GM18858 (cell line): ENCODE measurements at regions not wholly inside any gene's neighbourhood (a gene's known extent, or its start where the extent isn't known, plus 50 kb on each side); places are given as distances from the start of the nearest gene placed in this dataset.

Experiments used
- ATAC-seq: cut with Tn5 transposase; IDR thresholded peaks from one replicate; pipeline ENCODE4 v1.9.1; 2021; ENCODE audit not compliant: unreplicated experiment

DNA sequence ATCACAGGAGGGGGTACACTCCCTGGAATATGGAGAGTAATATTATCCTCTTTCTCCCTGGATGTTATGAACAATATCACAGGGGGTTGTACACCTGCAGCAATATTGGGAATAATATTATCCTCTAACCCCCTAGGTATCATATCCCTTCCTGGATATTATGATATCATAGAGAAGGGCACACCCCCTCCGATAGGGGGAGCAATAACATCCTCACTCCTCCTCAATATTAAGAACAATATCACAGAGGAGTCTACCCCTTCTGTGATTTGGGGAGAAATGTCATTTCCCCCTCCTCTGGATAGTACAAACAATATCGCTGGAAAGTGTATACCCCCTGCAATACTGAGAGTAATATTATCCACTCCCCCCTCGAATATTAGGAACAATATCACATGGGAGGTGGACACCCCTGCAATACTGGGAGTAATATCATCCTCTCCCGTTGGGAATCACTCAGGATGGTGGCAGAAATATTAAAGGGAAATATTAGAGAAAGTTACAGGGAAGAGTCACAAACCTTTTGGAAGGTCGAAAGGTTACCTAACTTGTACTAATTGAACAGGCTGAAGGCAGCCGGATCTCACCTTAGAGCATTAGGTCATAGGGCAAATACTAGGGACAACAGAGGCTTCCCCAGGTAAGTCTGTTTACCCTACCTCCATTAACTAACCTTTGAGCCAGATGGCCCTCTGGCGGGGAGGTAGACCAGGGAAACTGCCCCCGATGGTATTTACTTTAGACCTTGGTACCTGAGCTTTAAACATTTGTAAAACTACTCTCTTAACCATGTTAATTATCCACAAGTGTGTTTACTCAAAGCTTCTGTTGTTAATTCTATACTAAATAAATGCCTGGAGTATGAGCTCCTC lies 57.5 kb upstream of the FREM1 start:
- no peak for ATAC-seq

DNA sequence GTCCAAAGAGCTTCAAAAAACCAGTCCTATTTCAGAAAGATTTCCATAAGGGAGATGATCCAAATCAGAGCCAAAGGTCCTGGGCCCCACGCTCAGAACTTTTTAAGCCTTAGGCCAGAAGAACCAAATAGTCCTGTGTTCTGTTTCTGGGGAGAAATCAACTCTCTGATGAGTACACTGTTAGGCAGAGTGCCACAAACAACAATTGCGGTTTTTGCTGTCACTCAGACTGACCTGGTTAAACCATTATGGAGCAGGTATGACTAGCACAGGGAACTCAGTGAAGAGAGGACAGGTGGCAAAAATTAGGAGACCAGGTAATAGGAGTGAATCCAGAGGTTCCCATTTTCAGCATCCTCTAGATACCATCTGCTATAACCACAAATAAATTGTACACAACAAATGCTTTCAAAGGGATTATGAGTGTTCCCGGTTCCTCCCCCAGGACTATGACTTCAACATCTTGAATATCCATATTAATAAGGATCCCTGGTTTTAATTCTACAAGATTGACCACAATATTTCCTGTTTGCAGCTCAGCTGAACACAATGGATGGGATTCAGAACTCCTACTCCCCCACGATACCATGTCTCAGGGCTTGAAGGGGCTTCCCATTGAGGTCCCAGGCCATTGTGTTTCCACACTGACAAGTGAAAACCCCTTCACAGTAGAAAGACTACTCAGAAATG lies 52.1 kb upstream of the FREM1 start:
- ATAC-seq: no peak

DNA sequence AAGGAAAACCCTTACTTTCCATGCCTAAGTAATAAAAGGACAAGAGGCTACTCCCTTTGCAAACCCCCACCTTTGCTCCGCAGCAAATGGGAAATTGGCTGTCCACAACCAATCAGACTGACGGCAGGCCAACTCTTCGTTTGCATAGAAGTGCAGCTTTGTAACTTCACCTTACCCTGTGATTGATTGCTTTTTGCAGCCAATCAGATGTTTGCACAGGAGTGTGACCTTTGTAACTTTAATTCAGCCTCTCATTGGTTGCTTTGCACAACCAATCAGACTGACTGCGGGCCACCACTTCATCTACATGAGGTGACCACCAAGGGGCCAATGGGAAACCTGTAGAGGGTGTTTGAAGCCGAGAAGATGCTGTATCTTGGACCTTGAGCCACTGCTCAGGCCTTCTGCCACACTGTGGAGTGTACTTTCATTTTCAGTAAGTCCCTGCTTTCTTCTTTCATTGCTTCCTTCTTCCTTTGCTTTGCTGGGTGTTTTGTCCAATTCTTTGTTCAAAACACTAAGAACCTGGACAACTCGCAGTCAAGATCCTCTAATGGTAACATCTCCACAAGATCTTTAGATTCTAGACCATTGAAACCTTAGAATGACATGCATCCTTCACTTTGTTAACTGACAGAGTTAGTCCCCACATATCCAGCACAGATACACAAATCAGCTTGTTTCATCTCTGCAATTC lies 51.3 kb upstream of the FREM1 start:
- no peak for ATAC-seq

- no peak for ATAC-seq
These were observed 50.7 kb upstream of the FREM1 start for GRCh38 chr9:14960881-14961280.
